Peyer's patch (tissue), 4 donors: ENCODE measurements at regions not wholly inside any gene's neighbourhood (a gene's known extent, or its start where the extent isn't known, plus 50 kb on each side); places are given as distances from the start of the nearest gene placed in this dataset.

ENCODE experiments used
- CTCF ChIP-seq, 6 experiments: fragments of 450-650 bp in 4 of 6; fragments of 200-600 bp in 2 of 6; sonication (generic) in 1 of 6; IDR thresholded peaks; one replicate each; pipeline ENCODE4 v1.5.1; 2017 to 2019; ENCODE audit warnings: antibody characterized with exemption in 6 of 6, mild to moderate bottlenecking in 3 of 6, moderate library complexity in 1 of 6
- POLR2A ChIP-seq, 2 donors: fragments of 450-650 bp; IDR thresholded peaks; one replicate each; pipeline ENCODE4 v1.5.1; 2017; ENCODE audit warnings: antibody characterized with exemption in 2 of 2, mild to moderate bottlenecking in 2 of 2, moderate library complexity in 2 of 2

DNA sequence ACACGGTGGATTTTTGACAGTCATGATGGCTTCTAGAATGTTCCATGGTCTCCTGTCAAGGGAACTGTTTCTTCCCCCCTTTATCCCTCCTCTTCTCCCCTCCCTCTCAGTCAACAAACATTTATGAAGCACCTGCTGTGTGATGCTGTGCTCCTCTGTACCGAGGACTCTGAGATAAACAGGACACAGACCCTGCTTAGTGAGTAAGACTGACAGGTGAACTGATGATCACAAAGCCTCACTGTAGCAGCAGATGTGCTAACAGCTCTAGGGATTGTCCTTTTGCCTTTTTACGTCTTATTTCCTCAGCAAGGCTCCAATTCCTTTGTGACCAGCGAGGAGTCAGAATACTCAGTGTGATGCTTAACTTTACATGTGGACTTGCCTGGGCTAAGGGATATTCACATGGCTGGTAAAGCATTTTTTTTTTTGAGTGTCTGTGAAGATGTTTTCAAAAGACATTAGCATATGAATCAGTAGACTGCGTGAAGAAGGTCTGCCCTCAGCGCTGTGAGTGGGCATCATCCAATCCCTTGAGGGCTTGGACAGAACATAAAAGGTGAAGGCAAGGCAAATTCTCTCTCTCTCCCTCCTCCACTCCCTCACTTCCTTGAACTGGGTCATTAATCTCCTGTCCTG lies 170.1 kb downstream of the ADRA2A start:
- no peak for TF ChIP-seq CTCF (IDR thresholded peaks at IDR 0.05)
- no peak for TF ChIP-seq POLR2A (IDR thresholded peaks at IDR 0.05)
